Glutamatergic neuron (in vitro differentiated cells): ENCODE measurements at regions not wholly inside any gene's neighbourhood (a gene's known extent, or its start where the extent isn't known, plus 50 kb on each side); places are given as distances from the start of the nearest gene placed in this dataset.

Experiments used
- DNase-seq: peaks from one replicate; pipeline ENCODE4 v3.0.0; 2022
- H3K27ac Mint-ChIP-seq: one replicate; pipeline ENCODE4 v1.8.0; 2020; ENCODE audit warnings: mild to moderate bottlenecking, mixed read lengths, inconsistent platforms; ENCODE audit not compliant: unreplicated experiment
- H3K27me3 Mint-ChIP-seq: one replicate; pipeline ENCODE4 v1.8.0; 2020; ENCODE audit warnings: mild to moderate bottlenecking, moderate library complexity, mixed read lengths, inconsistent platforms; ENCODE audit not compliant: unreplicated experiment
- H3K36me3 Mint-ChIP-seq: one replicate; pipeline ENCODE4 v1.8.0; 2020; ENCODE audit warnings: mild to moderate bottlenecking, mixed read lengths, inconsistent platforms; ENCODE audit not compliant: unreplicated experiment
- H3K4me1 Mint-ChIP-seq: one replicate; pipeline ENCODE4 v1.8.0; 2020; ENCODE audit warnings: mild to moderate bottlenecking, low read depth, mixed read lengths, inconsistent platforms; ENCODE audit not compliant: unreplicated experiment
- H3K4me3 Mint-ChIP-seq: one replicate; pipeline ENCODE4 v1.8.0; 2020; ENCODE audit warnings: mild to moderate bottlenecking, mixed read lengths, inconsistent platforms; ENCODE audit not compliant: unreplicated experiment
- H3K9me3 Mint-ChIP-seq: one replicate; pipeline ENCODE4 v1.8.0; 2020; ENCODE audit warnings: mild to moderate bottlenecking, moderate library complexity, mixed read lengths, inconsistent platforms; ENCODE audit not compliant: unreplicated experiment
- TF ChIP-seq, protein P1 (sequence below): fragments of 200-600 bp; sonication (generic); IDR thresholded peaks from one replicate; pipeline ENCODE4 v1.5.0; 2021; ENCODE audit not compliant: partially characterized antibody, unreplicated experiment

DNA sequence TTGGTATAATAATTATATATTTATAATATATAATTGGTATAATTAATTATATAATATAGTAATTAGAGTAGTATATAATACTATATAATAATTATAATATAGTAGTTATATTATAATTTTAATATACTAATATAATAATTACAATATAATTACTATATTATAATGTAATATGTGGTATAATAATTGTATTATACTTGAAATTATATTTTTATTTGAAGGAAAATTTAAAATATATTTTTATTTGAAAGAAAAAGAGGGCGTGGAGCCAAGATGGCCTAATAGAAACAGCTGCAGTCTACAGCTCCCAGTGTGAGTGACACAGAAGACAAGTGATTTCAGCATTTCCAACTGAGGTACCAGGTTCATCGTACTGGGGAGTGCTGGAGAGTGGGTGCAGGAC is 365.9 kb downstream of the MMUT start:
- TF ChIP-seq, protein P1, sequence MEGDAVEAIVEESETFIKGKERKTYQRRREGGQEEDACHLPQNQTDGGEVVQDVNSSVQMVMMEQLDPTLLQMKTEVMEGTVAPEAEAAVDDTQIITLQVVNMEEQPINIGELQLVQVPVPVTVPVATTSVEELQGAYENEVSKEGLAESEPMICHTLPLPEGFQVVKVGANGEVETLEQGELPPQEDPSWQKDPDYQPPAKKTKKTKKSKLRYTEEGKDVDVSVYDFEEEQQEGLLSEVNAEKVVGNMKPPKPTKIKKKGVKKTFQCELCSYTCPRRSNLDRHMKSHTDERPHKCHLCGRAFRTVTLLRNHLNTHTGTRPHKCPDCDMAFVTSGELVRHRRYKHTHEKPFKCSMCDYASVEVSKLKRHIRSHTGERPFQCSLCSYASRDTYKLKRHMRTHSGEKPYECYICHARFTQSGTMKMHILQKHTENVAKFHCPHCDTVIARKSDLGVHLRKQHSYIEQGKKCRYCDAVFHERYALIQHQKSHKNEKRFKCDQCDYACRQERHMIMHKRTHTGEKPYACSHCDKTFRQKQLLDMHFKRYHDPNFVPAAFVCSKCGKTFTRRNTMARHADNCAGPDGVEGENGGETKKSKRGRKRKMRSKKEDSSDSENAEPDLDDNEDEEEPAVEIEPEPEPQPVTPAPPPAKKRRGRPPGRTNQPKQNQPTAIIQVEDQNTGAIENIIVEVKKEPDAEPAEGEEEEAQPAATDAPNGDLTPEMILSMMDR, result no peak

DNA sequence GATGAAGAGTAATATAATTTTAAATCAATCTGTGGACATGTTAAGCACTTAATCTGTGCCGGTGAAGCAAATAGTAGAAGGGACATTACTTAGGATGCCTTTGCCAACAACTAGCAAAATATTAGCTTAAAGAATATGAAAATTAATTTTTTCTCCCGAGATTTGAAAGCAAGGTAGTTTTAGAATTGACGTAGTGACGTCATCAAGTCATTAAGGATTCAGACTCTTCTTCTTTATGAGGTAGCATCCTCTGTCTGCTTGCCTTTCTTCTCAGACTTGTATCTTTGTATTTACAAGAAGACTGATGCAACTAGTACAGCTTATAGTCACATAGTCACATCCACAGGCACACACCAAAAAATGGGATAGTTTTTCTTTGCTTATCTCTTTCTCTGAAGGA is 374.4 kb downstream of the MMUT start:
- Mint-ChIP-seq H3K36me3 (no peaks in the 10 kb centered on the region), H3K27me3 (no peaks in the 10 kb centered on the region), H3K4me1 (no peaks in the 10 kb centered on the region), H3K4me3 (no peak overlapping the region), H3K9me3 (no peaks in the 10 kb centered on the region), H3K27ac (no peak overlapping the region)
- no peak for DNase-seq
- TF ChIP-seq, protein P1, result no peak

More for the DNA sequence above, 365.9 kb downstream of the MMUT start:
- Mint-ChIP-seq H3K9me3 (peaks cover 2% of the 10 kb centered on the region), H3K4me3 (no peak overlapping the region), H3K27me3 (no peaks in the 10 kb centered on the region), H3K36me3 (no peaks in the 10 kb centered on the region), H3K27ac (no peak overlapping the region), H3K4me1 (no peaks in the 10 kb centered on the region)
- no peak for DNase-seq

DNA sequence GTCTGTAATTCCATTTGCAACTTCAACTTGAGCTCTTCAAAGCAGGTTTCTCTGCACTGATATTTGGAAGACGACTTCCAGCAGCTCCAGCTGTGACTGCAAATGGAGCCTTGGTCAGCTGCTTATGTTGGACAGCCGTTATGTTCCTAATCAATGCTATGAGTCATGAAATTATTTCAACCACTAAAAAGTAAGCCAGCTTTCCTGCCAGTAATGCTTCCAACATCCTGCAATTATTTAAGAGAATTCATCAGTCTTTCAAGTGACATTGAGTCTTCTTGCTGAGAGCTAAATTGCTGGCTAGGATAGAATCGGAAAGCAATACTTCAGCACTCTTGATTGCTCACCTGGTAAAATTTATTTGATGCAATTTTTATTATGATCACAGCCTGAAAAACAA is 375.7 kb downstream of the MMUT start:
- peaks cover 2% of the 10 kb centered on the region for H3K9me3 Mint-ChIP-seq
- H3K36me3 Mint-ChIP-seq, result no peaks in the 10 kb centered on the region
- no peak for DNase-seq
- H3K27me3 Mint-ChIP-seq, result no peaks in the 10 kb centered on the region
- H3K27ac Mint-ChIP-seq, result no peak overlapping the region
- no peaks in the 10 kb centered on the region for H3K4me1 Mint-ChIP-seq
- TF ChIP-seq, protein P1, result no peak
- no peak overlapping the region for H3K4me3 Mint-ChIP-seq

DNA sequence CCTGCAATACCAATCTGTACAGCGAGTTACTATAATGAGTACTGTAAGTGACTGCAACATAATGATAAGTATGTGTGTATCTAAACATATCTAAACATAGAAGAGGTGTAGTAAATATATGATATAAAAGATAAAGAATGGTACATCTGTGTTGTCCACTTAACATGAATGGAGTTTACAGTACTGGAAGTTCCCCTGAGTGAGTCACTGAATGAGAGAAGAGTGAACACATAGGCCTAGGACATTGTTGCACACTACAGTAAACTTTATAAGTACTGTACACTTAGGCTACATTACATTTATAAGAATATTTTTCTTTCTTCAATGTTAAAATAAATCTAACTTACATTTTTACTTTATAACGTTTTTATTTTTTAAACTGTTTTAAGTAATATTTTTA is 380.4 kb downstream of the MMUT start:
- Mint-ChIP-seq H3K27me3 (no peaks in the 10 kb centered on the region), H3K27ac (no peak overlapping the region), H3K4me3 (no peak overlapping the region), H3K36me3 (no peaks in the 10 kb centered on the region), H3K9me3 (peaks cover 2% of the 10 kb centered on the region), H3K4me1 (no peaks in the 10 kb centered on the region)
- TF ChIP-seq, protein P1, result no peak
- DNase-seq, result no peak

GRCh38 chr6:49072885-49073620 is 390.0 kb downstream of the MMUT start:
- H3K27ac Mint-ChIP-seq, result no peak overlapping the region
- H3K27me3 Mint-ChIP-seq, result no peaks in the 10 kb centered on the region
- no peak overlapping the region for H3K4me3 Mint-ChIP-seq
- TF ChIP-seq, protein P1, result no peak
- DNase-seq, result no peak
- H3K36me3 Mint-ChIP-seq, result no peaks in the 10 kb centered on the region
- H3K4me1 Mint-ChIP-seq, result no peaks in the 10 kb centered on the region
- H3K9me3 Mint-ChIP-seq, result no peaks in the 10 kb centered on the region
